SU-DHL-6 (cell line): ENCODE measurements at regions not wholly inside any gene's neighbourhood (a gene's known extent, or its start where the extent isn't known, plus 50 kb on each side); places are given as distances from the start of the nearest gene placed in this dataset.

Experiments used
- CTCF ChIP-seq: fragments of 200-600 bp; sonication (generic); IDR thresholded peaks from one replicate; pipeline ENCODE4 v1.5.1; 2017; ENCODE audit warnings: antibody characterized with exemption, mild to moderate bottlenecking, low read length, moderate library complexity; ENCODE audit not compliant: insufficient read depth, poor library complexity, severe bottlenecking
- EZH2phosphoT487 ChIP-seq: fragments of 200-600 bp; sonication (generic), shearing (Covaris generic); conservative IDR thresholded peaks from 2 replicates; pipeline ENCODE4 v1.6.1; 2018; ENCODE audit warnings: mild to moderate bottlenecking, antibody characterized with exemption, low read length, moderate library complexity, mixed read lengths

GRCh38 chrX:13373027-13373426 is 53.2 kb upstream of the ATXN3L start:
- no peak for TF ChIP-seq CTCF
- TF ChIP-seq EZH2phosphoT487 = no peak
